Erythroblast (primary cell): ENCODE measurements at regions not wholly inside any gene's neighbourhood (a gene's known extent, or its start where the extent isn't known, plus 50 kb on each side); places are given as distances from the start of the nearest gene placed in this dataset.

Source experiments
- DNase-seq, 2 experiments: peaks; one replicate each; lab custom pipeline; 2025; lab: John Stamatoyannopoulos, UW
- GATA1 ChIP-seq: IDR thresholded peaks from 2 replicates; pipeline ENCODE4 v1.6.1; 2011; ENCODE audit warnings: low read depth, mild to moderate bottlenecking, control low read depth, low read length, moderate library complexity
- POLR2A ChIP-seq: IDR thresholded peaks from 2 replicates; pipeline ENCODE4 v1.6.1; 2011; ENCODE audit warnings: mild to moderate bottlenecking, low read length

DNA sequence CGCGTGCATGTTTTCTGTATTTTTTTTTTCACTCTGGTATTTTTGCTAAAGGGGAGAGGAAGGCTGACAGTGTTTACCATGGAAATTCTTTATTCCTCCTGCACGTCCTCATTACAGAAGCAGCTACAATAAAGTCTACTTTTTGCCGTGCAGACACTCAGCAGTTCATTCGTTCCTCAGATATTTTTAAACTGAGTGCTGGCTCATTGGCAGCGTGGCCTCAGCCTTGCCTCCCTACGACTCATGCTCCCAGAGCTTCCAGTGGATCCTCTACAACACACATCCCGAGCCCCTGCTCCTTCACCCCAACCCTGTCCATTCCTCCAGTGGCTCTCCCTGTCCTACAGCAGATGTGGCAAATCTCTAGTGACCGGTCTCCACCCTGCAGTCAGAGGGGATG, 239.2 kb upstream of the ZMIZ1 start:
- TF ChIP-seq POLR2A (no peak), GATA1 (no peak)
- DNase-seq, result no peak

DNA sequence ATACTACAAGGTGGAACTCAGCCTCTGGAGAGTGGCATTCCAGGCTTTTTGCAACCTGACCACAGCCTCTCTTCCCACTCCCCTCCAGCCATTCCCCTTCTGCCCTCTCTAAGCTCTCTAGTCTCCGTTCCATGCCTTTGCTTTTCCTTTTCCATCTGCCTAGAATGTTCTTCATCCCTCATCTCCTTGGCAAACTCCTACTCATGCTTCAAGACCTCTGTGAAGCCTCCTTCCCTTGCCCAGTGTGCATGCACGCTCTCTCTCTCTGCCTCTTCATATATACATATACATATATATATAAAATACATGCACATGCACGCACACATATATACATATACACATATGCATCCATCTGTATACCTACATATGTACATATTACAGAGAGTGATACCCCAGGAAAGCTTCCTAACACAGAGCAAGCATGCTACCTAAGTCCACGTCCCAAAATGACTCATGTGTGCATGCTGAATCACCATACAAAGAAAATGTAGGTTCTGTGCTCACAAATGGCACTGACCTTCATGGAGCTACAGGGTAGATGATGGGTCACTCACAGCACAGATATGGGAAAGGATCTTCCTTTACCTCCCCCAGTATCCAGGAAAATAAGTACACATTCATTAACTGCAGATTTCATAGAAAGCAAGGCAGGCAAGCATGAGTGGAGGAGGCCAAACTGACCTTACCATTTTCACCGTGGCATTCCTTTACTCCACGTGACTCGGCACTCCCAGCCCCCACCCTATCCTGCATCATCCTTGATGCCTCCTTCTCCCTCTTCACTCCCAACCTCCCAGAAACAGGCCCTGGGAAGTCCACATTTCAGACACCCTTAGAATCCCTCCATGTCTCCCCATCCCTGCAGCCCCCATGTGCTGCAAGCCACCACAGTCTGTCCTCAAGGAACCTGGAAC, 238.4 kb upstream of the ZMIZ1 start:
- no peak for DNase-seq
- TF ChIP-seq POLR2A (no peak), GATA1 (no peak)

DNA sequence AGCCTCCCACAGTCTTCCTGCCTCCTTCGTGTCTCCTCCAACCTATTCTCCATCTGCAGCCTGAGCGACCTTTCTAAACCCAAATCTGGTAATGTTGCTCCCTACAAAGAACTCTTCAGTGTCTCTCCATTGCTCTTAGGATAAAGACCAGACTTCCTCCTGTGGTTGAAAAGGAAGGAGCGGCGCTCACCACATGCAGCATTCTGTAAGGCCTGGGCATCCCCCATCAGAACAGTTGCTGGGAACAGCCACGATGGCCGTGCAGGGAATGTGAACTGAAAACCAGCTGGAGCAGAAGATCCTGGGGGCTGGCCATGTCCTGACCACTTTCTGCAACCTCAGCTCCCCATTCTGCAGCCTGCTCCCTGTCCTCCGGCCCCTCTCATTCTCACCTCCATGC, 237.8 kb upstream of the ZMIZ1 start:
- DNase-seq, result no peak
- TF ChIP-seq POLR2A (no peak), GATA1 (no peak)

DNA sequence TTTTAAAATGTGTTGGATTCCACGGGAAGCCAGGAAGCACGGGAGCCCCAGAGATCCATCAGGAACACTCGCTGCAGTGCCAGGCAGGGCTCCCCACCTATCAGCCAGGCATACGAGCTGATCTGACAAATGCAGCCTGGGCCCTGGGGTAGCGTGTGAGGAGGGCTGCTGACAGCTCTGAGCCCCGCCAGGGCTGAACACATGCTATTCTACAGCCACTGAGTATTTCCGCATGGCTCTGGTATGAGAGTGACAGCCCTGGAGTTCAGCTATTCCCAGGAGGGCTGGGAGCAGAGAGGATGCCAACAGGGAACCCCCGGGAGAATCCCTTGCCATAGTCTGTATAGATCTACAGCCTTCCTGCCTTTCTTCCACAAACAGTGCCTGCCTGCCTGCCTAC, 237.3 kb upstream of the ZMIZ1 start:
- DNase-seq, result no peak

GRCh38 chr10:78832281-78832680, 236.5 kb upstream of the ZMIZ1 start:
- DNase-seq, result no peak
- TF ChIP-seq GATA1 (no peak), POLR2A (no peak)

More for the DNA sequence above, 237.3 kb upstream of the ZMIZ1 start:
- no peak for TF ChIP-seq GATA1

- DNase-seq, result no peak
- no peak for TF ChIP-seq POLR2A
- TF ChIP-seq GATA1, result no peak
Measured at GRCh38 chr10:78838141-78838657, 230.6 kb upstream of the ZMIZ1 start.

- no peak for DNase-seq
- TF ChIP-seq POLR2A (no peak), GATA1 (no peak)
Measured at GRCh38 chr10:78843495-78843894, 225.3 kb upstream of the ZMIZ1 start.

DNA sequence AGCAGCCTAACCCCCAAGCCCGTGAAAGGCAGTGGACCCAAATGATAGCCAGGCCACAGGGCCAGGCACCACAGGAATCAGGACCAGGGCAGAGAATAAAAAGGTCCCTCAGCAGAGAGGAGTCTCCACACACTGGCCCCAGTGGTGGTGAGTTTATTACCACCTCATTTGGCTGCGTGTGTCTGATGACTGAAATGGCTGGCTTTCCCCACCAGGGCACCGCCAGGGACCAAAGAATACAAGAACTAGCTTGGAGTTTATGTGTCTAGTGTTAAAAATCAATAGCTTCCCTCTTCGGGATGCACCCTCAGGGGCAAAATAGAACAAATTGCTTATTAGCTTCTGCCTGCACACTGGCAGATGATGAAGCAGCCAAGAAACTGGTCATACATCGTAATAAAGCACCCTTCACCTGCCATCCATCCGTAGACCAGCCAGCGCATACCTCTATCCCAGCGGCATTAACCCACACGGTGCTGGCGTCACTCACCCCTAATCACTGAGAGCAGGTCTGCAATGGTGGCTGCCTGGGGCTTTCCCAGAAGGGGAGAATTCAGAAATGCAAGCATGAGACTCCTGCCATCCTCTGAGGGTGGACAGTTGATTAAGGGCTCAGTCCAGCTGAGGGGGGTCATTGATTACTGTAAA, 223.7 kb upstream of the ZMIZ1 start:
- TF ChIP-seq POLR2A (no peak), GATA1 (no peak)
- no peak for DNase-seq

GRCh38 chr10:78846071-78846470, 222.7 kb upstream of the ZMIZ1 start:
- no peak for DNase-seq
- TF ChIP-seq GATA1 (no peak), POLR2A (no peak)

- no peak for DNase-seq
- TF ChIP-seq POLR2A (no peak), GATA1 (no peak)
Measured at GRCh38 chr10:78846760-78847159, 222.0 kb upstream of the ZMIZ1 start.

DNA sequence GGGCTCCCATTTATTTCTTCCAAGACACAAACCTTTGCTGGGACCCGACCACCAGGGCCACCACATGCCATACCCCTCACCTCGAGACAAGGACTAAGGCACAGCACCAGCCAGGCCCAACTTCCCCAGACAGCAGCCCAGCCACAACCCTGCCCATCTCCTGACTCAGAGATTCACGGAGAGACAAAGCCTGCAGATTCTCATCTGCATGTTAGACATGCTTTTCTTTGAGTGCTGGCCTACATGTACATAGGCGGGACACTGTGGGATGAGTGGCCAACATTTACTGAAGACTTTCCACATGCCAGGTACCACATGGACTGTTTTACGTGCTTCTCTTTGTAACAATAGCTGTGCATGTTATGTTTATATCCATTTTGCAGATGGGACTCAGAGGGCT, 221.3 kb upstream of the ZMIZ1 start:
- DNase-seq, result no peak
- TF ChIP-seq GATA1 (no peak), POLR2A (no peak)

DNA sequence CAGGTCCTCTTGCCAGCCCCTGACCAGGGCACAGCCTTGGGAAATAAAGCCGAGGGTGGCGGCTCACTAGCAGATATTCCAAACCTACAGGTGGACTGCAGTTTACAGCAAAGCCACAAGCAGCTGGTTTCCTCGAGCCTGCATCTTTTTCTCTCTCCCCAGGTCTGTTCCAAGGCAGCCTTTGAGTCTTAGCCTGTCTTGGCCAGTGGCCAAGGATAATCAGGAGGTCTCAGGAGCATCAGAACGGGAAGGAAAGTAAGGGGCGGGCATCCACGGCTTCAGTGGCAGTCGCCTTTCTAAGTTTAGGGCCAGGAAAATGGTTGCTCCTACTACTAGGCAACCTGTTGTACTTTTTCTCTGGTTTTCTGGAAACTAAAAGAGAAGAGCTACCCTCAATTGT, 219.7 kb upstream of the ZMIZ1 start:
- no peak for DNase-seq
- no peak for TF ChIP-seq GATA1
- no peak for TF ChIP-seq POLR2A

DNA sequence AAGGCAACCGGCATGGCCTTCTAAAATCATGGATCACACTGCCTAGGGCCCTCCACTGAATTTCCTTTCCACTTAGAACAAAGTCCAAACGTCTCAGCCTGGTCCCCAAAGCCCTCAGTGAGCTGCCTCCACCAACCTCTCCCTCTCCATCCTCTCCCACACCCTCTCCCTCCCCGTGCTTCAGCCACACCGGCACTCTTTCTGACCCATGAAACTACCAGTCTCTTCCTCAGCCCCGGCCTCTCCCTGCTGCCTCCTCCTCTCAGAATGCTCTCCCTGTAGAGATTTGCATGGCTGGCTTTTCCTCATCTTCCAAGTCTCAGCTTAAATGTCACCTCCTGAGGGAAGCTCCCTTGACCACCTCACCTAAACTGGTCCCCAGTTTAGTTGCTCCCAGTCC, 219.0 kb upstream of the ZMIZ1 start:
- DNase-seq, result no peak
- TF ChIP-seq GATA1, result no peak
